ENCODE measurements at regions not wholly inside any gene's neighbourhood (a gene's known extent, or its start where the extent isn't known, plus 50 kb on each side); places are given as distances from the start of the nearest gene placed in this dataset.

DNA sequence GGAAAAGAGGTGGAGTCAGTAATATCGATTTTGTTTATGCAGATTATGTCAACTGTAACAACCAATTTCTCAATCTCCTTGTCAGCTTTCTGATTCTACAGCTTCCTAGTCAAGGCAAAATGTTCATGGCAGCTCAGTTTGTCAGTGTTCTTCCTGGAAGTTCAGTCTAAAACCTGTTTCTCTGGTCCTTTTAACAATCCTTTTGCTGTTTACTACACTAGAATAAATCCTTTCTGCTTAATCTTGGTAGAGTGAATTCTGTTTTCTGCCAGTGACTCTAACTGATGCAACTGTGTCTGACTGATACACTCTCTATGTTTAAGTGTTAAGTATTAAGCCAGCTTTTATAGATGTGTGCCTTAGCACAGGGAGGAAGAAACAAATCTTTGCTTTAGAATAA, 516.9 kb upstream of the KLF12 start:
- TF ChIP-seq CTCF (IDR thresholded peaks at IDR 0.05), result no peak
- no peak for TF ChIP-seq POLR2A (IDR thresholded peaks at IDR 0.05)
- TF ChIP-seq POLR2AphosphoS5 (IDR thresholded peaks at IDR 0.05), result no peak
- TF ChIP-seq EP300 (IDR thresholded peaks at IDR 0.05; ENCODE audit: low read depth), result no peak
